GM23248 (cell line): ENCODE measurements at regions not wholly inside any gene's neighbourhood (a gene's known extent, or its start where the extent isn't known, plus 50 kb on each side); places are given as distances from the start of the nearest gene placed in this dataset.

Experiments used
- DNase-seq: peaks from one replicate; pipeline ENCODE4 v3.0.0-alpha.2; 2015
- H2AFZ ChIP-seq: fragments of 200-600 bp; sonication (generic); 2 replicates; pipeline ENCODE4 v1.6.1; 2016; ENCODE audit warnings: antibody characterized with exemption
- H3F3A ChIP-seq: fragments of 200-600 bp; sonication (generic); 2 replicates; pipeline ENCODE4 v1.6.1; 2016; ENCODE audit warnings: mild to moderate bottlenecking, antibody characterized with exemption, mixed run types; ENCODE audit not compliant: insufficient read depth
- H3K27ac ChIP-seq: fragments of 200-600 bp; sonication (generic); 2 replicates; pipeline ENCODE4 v1.5.1; 2016; ENCODE audit warnings: mild to moderate bottlenecking
- H3K27me3 ChIP-seq: fragments of 200-600 bp; sonication (generic); replicated peaks from 2 replicates; pipeline ENCODE4 v1.6.1; 2016; ENCODE audit warnings: mild to moderate bottlenecking; ENCODE audit not compliant: insufficient read depth
- H3K36me3 ChIP-seq: fragments of 200-600 bp; sonication (generic); 2 replicates; pipeline ENCODE4 v1.6.1; 2016; ENCODE audit warnings: low read depth, mild to moderate bottlenecking
- H3K4me1 ChIP-seq: fragments of 200-600 bp; sonication (generic); 2 replicates; pipeline ENCODE4 v1.6.1; 2016; ENCODE audit warnings: mild to moderate bottlenecking; ENCODE audit not compliant: insufficient read depth
- H3K4me2 ChIP-seq: fragments of 200-600 bp; sonication (generic); one replicate; pipeline ENCODE4 v1.6.1; 2016; ENCODE audit warnings: mild to moderate bottlenecking; ENCODE audit not compliant: unreplicated experiment
- H3K4me3 ChIP-seq: fragments of 200-600 bp; sonication (generic); 2 replicates; pipeline ENCODE4 v1.5.1; 2016; ENCODE audit warnings: mild to moderate bottlenecking
- H3K79me2 ChIP-seq: fragments of 200-600 bp; sonication (generic); 2 replicates; pipeline ENCODE4 v1.6.1; 2016; ENCODE audit warnings: mild to moderate bottlenecking; ENCODE audit not compliant: insufficient read depth
- H3K9ac ChIP-seq: fragments of 200-600 bp; sonication (generic); 2 replicates; pipeline ENCODE4 v1.6.1; 2016; ENCODE audit warnings: mild to moderate bottlenecking
- H3K9me2 ChIP-seq: fragments of 200-600 bp; sonication (generic); 2 replicates; pipeline ENCODE4 v1.6.1; 2016; ENCODE audit warnings: mixed run types, mild to moderate bottlenecking, moderate library complexity; ENCODE audit not compliant: insufficient read depth
- H3K9me3 ChIP-seq: fragments of 200-600 bp; sonication (generic); one replicate; pipeline ENCODE4 v1.6.1; 2017; ENCODE audit warnings: low read depth
- H4K20me1 ChIP-seq: fragments of 200-600 bp; sonication (generic); 2 replicates; pipeline ENCODE4 v1.6.0; 2016; ENCODE audit not compliant: insufficient read depth
- EZH2 ChIP-seq: fragments of 200-600 bp; sonication (generic); IDR thresholded peaks from 2 replicates; pipeline ENCODE4 v1.6.1; 2018; ENCODE audit warnings: antibody characterized with exemption, mild to moderate bottlenecking; ENCODE audit not compliant: insufficient read depth, poor library complexity, severe bottlenecking
- EZH2phosphoT487 ChIP-seq: fragments of 200-600 bp; sonication (generic); IDR thresholded peaks from 2 replicates; pipeline ENCODE4 v1.6.1; 2018; ENCODE audit warnings: antibody characterized with exemption, moderate library complexity, mild to moderate bottlenecking, low read depth; ENCODE audit not compliant: insufficient read depth
- WGBS, 2 experiments: methylation state at CpG; one replicate each; pipeline ENCODE4 v1.1.6; 2015 to 2017; ENCODE audit warnings: low lambda C conversion rate in 2 of 2, low coverage in 1 of 2; ENCODE audit errors: missing lambda C conversion rate in 2 of 2; 5-methylcytosine and 5-hydroxymethylcytosine counted together
- in situ Hi-C: fragments of 300-500 bp; cut with MboI; formaldehyde crosslinking; loops from 2 replicates; pipeline ENCODE4 v1.15.0; 2020

- H3K9ac ChIP-seq: no peak overlapping the region
- H3K27ac ChIP-seq: no peak overlapping the region
- no peak overlapping the region for H3K4me3 ChIP-seq
- no peaks in the 10 kb centered on the region for H3K27me3 ChIP-seq
- H3K79me2 ChIP-seq: no peaks in the 10 kb centered on the region
- H4K20me1 ChIP-seq: no peaks in the 10 kb centered on the region
- no peak overlapping the region for H3K4me2 ChIP-seq
- no peak overlapping the region for H2AFZ ChIP-seq
- peak; percentile 10 for DNase-seq
- WGBS, 2 experiments: 35 to 38% methylated on average over 4 of the region's 4 CpGs
- H3K9me2 ChIP-seq: no peaks in the 10 kb centered on the region
- in situ Hi-C loops: no loop called here
- H3K36me3 ChIP-seq: no peaks in the 10 kb centered on the region
- TF ChIP-seq EZH2 (no peak), EZH2phosphoT487 (no peak)
- H3K4me1 ChIP-seq: no peaks in the 10 kb centered on the region
- no peaks in the 10 kb centered on the region for H3F3A ChIP-seq
- peaks cover 2% of the 10 kb centered on the region for H3K9me3 ChIP-seq
These were observed 883.3 kb downstream of the TRIML1 start for GRCh38 chr4:189022440-189023035.

- Histone ChIP-seq H3F3A (no peaks in the 10 kb centered on the region), H3K4me2 (no peak overlapping the region), H3K9me2 (no peaks in the 10 kb centered on the region), H2AFZ (no peak overlapping the region), H3K4me1 (no peaks in the 10 kb centered on the region), H4K20me1 (no peaks in the 10 kb centered on the region), H3K36me3 (no peaks in the 10 kb centered on the region), H3K27me3 (no peaks in the 10 kb centered on the region), H3K4me3 (no peak overlapping the region), H3K9ac (no peak overlapping the region), H3K27ac (no peak overlapping the region), H3K79me2 (no peaks in the 10 kb centered on the region), H3K9me3 (peaks cover 5% of the 10 kb centered on the region)
- 22 to 23% methylated on average over 9 of the region's 9 CpGs for WGBS, 2 experiments
- in situ Hi-C loops: no loop called here
- TF ChIP-seq EZH2phosphoT487 (no peak), EZH2 (no peak)
- DNase-seq: no peak
These were observed 890.8 kb downstream of the TRIML1 start for GRCh38 chr4:189029976-189030504.

- in situ Hi-C loops: no loop called here
- Histone ChIP-seq H3K4me2 (no peak overlapping the region), H3K27ac (no peak overlapping the region), H4K20me1 (no peaks in the 10 kb centered on the region), H3K4me1 (no peaks in the 10 kb centered on the region), H3K36me3 (no peaks in the 10 kb centered on the region), H3K9me2 (no peaks in the 10 kb centered on the region), H3K27me3 (no peaks in the 10 kb centered on the region), H3K9ac (no peak overlapping the region), H3K4me3 (no peak overlapping the region), H2AFZ (no peak overlapping the region), H3K79me2 (no peaks in the 10 kb centered on the region), H3K9me3 (peaks cover 3% of the 10 kb centered on the region), H3F3A (no peaks in the 10 kb centered on the region)
- TF ChIP-seq EZH2phosphoT487: no peak
- no peak for TF ChIP-seq EZH2
- WGBS, 2 experiments: 36 to 38% methylated on average over 10 of the region's 10 CpGs
- no peak for DNase-seq
These were observed 893.5 kb downstream of the TRIML1 start for GRCh38 chr4:189032606-189033338.

- Histone ChIP-seq H3K79me2 (no peaks in the 10 kb centered on the region), H3F3A (no peaks in the 10 kb centered on the region), H3K27ac (no peak overlapping the region), H2AFZ (no peak overlapping the region), H3K9ac (no peak overlapping the region), H3K4me2 (no peak overlapping the region), H4K20me1 (no peaks in the 10 kb centered on the region), H3K27me3 (no peaks in the 10 kb centered on the region), H3K4me1 (no peaks in the 10 kb centered on the region), H3K9me3 (peaks cover 3% of the 10 kb centered on the region), H3K36me3 (no peaks in the 10 kb centered on the region), H3K4me3 (no peak overlapping the region), H3K9me2 (no peaks in the 10 kb centered on the region)
- WGBS, 2 experiments: 37 to 53% methylated on average over 13 of the region's 13 CpGs
- no peak for DNase-seq
- TF ChIP-seq EZH2phosphoT487: no peak
- TF ChIP-seq EZH2: no peak
- in situ Hi-C loops: no loop called here
These were observed 894.6 kb downstream of the TRIML1 start for GRCh38 chr4:189033801-189034347.
